WTC11 (cell line): ENCODE measurements at regions not wholly inside any gene's neighbourhood (a gene's known extent, or its start where the extent isn't known, plus 50 kb on each side); places are given as distances from the start of the nearest gene placed in this dataset.

Source experiments
- ATF1 ChIP-seq: sonication (generic); formaldehyde crosslinking; IDR thresholded peaks from 2 replicates; pipeline ENCODE4 v1.8.1; 2023; ENCODE audit warnings: mild to moderate bottlenecking, moderate library complexity, missing genetic modification reagents
- ESRRA ChIP-seq: sonication (generic); formaldehyde crosslinking; IDR thresholded peaks from 2 replicates; pipeline ENCODE4 v1.8.1; 2022; ENCODE audit warnings: mild to moderate bottlenecking, missing genetic modification reagents, borderline replicate concordance
- FOXJ3 ChIP-seq: sonication (generic); formaldehyde crosslinking; IDR thresholded peaks from 2 replicates; pipeline ENCODE4 v1.9.0; 2021; ENCODE audit warnings: missing genetic modification reagents, mild to moderate bottlenecking, borderline replicate concordance
- GABPB1 ChIP-seq: sonication (generic); formaldehyde crosslinking; IDR thresholded peaks from 2 replicates; pipeline ENCODE4 v1.8.1; 2023; ENCODE audit warnings: mild to moderate bottlenecking, missing genetic modification reagents
- MYBL2 ChIP-seq: sonication (generic); formaldehyde crosslinking; IDR thresholded peaks from 2 replicates; pipeline ENCODE4 v1.8.1; 2023; ENCODE audit warnings: mild to moderate bottlenecking, moderate library complexity, missing genetic modification reagents
- NFE2L1 ChIP-seq: sonication (generic); formaldehyde crosslinking; IDR thresholded peaks from 2 replicates; pipeline ENCODE4 v1.8.1; 2023; ENCODE audit warnings: missing genetic modification reagents
- NR2C2 ChIP-seq: sonication (generic); formaldehyde crosslinking; IDR thresholded peaks from 2 replicates; pipeline ENCODE4 v1.8.0; 2022; ENCODE audit warnings: mild to moderate bottlenecking, missing genetic modification reagents
- SP1 ChIP-seq: sonication (generic); formaldehyde crosslinking; conservative IDR thresholded peaks from 2 replicates; pipeline ENCODE4 v1.8.1; 2022; ENCODE audit warnings: missing genetic modification reagents
- ZBTB21 ChIP-seq: sonication (generic); formaldehyde crosslinking; IDR thresholded peaks from 2 replicates; pipeline ENCODE4 v1.8.1; 2023; ENCODE audit warnings: mild to moderate bottlenecking, missing genetic modification reagents, borderline replicate concordance
- ZNF138 ChIP-seq: sonication (generic); formaldehyde crosslinking; conservative IDR thresholded peaks from 2 replicates; pipeline ENCODE4 v1.8.1; 2022; ENCODE audit warnings: mild to moderate bottlenecking, moderate library complexity, missing genetic modification reagents
- TF ChIP-seq, protein P1 (sequence below): fragments of 200-600 bp; IDR thresholded peaks from 2 replicates; pipeline ENCODE4 v1.8.0; 2022; ENCODE audit warnings: antibody characterized with exemption
- TF ChIP-seq, protein P2 (sequence below): sonication (generic); formaldehyde crosslinking; IDR thresholded peaks from 2 replicates; pipeline ENCODE4 v1.8.0; 2022; ENCODE audit warnings: mild to moderate bottlenecking, missing genetic modification reagents
- TF ChIP-seq, protein P3 (sequence below): sonication (generic); formaldehyde crosslinking; IDR thresholded peaks from 2 replicates; pipeline ENCODE4 v1.8.0; 2023; ENCODE audit warnings: missing genetic modification reagents

DNA sequence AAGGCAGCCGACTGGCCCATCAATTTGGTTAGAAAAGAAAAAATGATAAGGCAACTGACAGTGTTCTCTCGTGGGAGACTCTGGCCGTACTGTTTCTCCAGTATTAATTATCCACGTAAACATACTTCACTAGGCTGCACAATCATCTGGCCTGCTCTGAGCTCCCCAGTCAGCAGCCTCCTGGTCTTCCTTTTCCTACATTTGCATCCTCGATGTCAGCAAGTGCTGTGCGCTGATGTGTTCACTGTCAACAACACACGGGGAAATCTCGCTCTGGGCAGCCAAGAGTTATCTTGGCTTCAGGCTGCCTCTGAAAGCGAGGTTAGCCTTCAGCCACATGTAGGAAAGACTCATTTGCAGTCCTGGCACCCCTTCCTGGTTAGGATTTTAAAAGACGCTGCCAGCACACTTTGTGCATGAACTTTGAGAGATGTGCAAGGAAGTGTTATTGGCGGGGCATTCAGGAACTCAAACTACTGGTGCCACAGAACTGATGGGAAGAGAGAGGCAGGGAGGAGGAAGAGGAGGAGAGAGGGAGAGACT lies 460.5 kb upstream of the ARID1B start:
- TF ChIP-seq NR2C2 (CRISPR knock-in tag) (no peak), NFE2L1 (CRISPR knock-in tag) (no peak), SP1 (CRISPR knock-in tag) (no peak), GABPB1 (CRISPR knock-in tag) (no peak), ZNF138 (CRISPR knock-in tag) (no peak), ATF1 (CRISPR knock-in tag) (no peak), MYBL2 (no peak), ZBTB21 (CRISPR knock-in tag) (no peak), ESRRA (CRISPR knock-in tag) (no peak), FOXJ3 (no peak)
- TF ChIP-seq, protein P1, sequence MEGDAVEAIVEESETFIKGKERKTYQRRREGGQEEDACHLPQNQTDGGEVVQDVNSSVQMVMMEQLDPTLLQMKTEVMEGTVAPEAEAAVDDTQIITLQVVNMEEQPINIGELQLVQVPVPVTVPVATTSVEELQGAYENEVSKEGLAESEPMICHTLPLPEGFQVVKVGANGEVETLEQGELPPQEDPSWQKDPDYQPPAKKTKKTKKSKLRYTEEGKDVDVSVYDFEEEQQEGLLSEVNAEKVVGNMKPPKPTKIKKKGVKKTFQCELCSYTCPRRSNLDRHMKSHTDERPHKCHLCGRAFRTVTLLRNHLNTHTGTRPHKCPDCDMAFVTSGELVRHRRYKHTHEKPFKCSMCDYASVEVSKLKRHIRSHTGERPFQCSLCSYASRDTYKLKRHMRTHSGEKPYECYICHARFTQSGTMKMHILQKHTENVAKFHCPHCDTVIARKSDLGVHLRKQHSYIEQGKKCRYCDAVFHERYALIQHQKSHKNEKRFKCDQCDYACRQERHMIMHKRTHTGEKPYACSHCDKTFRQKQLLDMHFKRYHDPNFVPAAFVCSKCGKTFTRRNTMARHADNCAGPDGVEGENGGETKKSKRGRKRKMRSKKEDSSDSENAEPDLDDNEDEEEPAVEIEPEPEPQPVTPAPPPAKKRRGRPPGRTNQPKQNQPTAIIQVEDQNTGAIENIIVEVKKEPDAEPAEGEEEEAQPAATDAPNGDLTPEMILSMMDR, result no peak
- TF ChIP-seq, protein P2, sequence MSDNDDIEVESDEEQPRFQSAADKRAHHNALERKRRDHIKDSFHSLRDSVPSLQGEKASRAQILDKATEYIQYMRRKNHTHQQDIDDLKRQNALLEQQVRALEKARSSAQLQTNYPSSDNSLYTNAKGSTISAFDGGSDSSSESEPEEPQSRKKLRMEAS (CRISPR knock-in tag), result no peak
- TF ChIP-seq, protein P3, sequence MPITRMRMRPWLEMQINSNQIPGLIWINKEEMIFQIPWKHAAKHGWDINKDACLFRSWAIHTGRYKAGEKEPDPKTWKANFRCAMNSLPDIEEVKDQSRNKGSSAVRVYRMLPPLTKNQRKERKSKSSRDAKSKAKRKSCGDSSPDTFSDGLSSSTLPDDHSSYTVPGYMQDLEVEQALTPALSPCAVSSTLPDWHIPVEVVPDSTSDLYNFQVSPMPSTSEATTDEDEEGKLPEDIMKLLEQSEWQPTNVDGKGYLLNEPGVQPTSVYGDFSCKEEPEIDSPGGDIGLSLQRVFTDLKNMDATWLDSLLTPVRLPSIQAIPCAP (CRISPR knock-in tag), result no peak
